SK-N-SH (cell line): ENCODE measurements at regions not wholly inside any gene's neighbourhood (a gene's known extent, or its start where the extent isn't known, plus 50 kb on each side); places are given as distances from the start of the nearest gene placed in this dataset.

Source experiments
- EP300 ChIP-seq, 2 experiments: IDR thresholded peaks; 2 replicates each; pipeline versions ENCODE4 v1.4.0 to v1.6.1; 2012; ENCODE audit warnings: borderline replicate concordance in 1 of 2, low read depth in 1 of 2, low read length in 1 of 2
- EZH2phosphoT487 ChIP-seq: fragments of 200-600 bp; sonication (generic); IDR thresholded peaks from 2 replicates; pipeline ENCODE4 v1.6.1; 2017; ENCODE audit warnings: low read depth, mixed run types, mild to moderate bottlenecking, antibody characterized with exemption, moderate library complexity, borderline replicate concordance
- GABPA ChIP-seq: IDR thresholded peaks from 2 replicates; pipeline ENCODE4 v1.4.0; 2012; ENCODE audit warnings: low read depth, mild to moderate bottlenecking
- MAX ChIP-seq: IDR thresholded peaks from 2 replicates; pipeline ENCODE4 v1.4.0; 2012; ENCODE audit warnings: low read depth
- PBX3 ChIP-seq: IDR thresholded peaks from 2 replicates; pipeline ENCODE4; 2012
- POLR2AphosphoS5 ChIP-seq: IDR thresholded peaks from 2 replicates; pipeline ENCODE4 v1.6.1; 2012; ENCODE audit warnings: low read depth, low read length
- RAD21 ChIP-seq: IDR thresholded peaks from 2 replicates; pipeline ENCODE4 v1.6.1; 2012; ENCODE audit warnings: mild to moderate bottlenecking, low read length
- RXRA ChIP-seq: IDR thresholded peaks from 2 replicates; pipeline ENCODE4 v1.4.0; 2012; ENCODE audit warnings: low read depth, mild to moderate bottlenecking, borderline replicate concordance
- TAF1 ChIP-seq: IDR thresholded peaks from 2 replicates; pipeline ENCODE4 v1.6.1; 2012; ENCODE audit warnings: low read depth, mild to moderate bottlenecking, low read length, moderate library complexity, borderline replicate concordance
- TCF12 ChIP-seq: IDR thresholded peaks from 2 replicates; pipeline ENCODE4 v1.4.0; 2012
- TEAD4 ChIP-seq: IDR thresholded peaks from 2 replicates; pipeline ENCODE4 v1.4.0; 2012; ENCODE audit warnings: mild to moderate bottlenecking, borderline replicate concordance; ENCODE audit not compliant: insufficient read depth
- YY1 ChIP-seq: IDR thresholded peaks from 2 replicates; pipeline ENCODE4 v1.4.0; 2012; ENCODE audit warnings: low read depth, mild to moderate bottlenecking
- TF ChIP-seq, protein P1 (sequence below): fragments of 200-600 bp; sonication (generic); IDR thresholded peaks from 2 replicates; pipeline ENCODE4 v1.6.1; 2017; ENCODE audit warnings: antibody characterized with exemption, mild to moderate bottlenecking, moderate library complexity
- TF ChIP-seq, protein P2 (sequence below): IDR thresholded peaks from 2 replicates; pipeline ENCODE4 v1.6.1; 2012; ENCODE audit warnings: mild to moderate bottlenecking, low read depth, low read length, moderate library complexity

GRCh38 chr14:89053303-89053702, 228.9 kb downstream of the TTC8 start:
- TF ChIP-seq RXRA (no peak), MAX (no peak), EP300 (IDR thresholded peaks at IDR 0.05; ENCODE audit: borderline replicate concordance in 1 of 2, low read depth in 1 of 2, low read length in 1 of 2) (no peak), POLR2AphosphoS5 (no peak), TEAD4 (no peak), YY1 (no peak), TAF1 (no peak), GABPA (no peak), EZH2phosphoT487 (no peak), RAD21 (no peak), TCF12 (no peak), PBX3 (no peak)
- TF ChIP-seq, protein P1, sequence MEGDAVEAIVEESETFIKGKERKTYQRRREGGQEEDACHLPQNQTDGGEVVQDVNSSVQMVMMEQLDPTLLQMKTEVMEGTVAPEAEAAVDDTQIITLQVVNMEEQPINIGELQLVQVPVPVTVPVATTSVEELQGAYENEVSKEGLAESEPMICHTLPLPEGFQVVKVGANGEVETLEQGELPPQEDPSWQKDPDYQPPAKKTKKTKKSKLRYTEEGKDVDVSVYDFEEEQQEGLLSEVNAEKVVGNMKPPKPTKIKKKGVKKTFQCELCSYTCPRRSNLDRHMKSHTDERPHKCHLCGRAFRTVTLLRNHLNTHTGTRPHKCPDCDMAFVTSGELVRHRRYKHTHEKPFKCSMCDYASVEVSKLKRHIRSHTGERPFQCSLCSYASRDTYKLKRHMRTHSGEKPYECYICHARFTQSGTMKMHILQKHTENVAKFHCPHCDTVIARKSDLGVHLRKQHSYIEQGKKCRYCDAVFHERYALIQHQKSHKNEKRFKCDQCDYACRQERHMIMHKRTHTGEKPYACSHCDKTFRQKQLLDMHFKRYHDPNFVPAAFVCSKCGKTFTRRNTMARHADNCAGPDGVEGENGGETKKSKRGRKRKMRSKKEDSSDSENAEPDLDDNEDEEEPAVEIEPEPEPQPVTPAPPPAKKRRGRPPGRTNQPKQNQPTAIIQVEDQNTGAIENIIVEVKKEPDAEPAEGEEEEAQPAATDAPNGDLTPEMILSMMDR: no peak
- TF ChIP-seq, protein P2, sequence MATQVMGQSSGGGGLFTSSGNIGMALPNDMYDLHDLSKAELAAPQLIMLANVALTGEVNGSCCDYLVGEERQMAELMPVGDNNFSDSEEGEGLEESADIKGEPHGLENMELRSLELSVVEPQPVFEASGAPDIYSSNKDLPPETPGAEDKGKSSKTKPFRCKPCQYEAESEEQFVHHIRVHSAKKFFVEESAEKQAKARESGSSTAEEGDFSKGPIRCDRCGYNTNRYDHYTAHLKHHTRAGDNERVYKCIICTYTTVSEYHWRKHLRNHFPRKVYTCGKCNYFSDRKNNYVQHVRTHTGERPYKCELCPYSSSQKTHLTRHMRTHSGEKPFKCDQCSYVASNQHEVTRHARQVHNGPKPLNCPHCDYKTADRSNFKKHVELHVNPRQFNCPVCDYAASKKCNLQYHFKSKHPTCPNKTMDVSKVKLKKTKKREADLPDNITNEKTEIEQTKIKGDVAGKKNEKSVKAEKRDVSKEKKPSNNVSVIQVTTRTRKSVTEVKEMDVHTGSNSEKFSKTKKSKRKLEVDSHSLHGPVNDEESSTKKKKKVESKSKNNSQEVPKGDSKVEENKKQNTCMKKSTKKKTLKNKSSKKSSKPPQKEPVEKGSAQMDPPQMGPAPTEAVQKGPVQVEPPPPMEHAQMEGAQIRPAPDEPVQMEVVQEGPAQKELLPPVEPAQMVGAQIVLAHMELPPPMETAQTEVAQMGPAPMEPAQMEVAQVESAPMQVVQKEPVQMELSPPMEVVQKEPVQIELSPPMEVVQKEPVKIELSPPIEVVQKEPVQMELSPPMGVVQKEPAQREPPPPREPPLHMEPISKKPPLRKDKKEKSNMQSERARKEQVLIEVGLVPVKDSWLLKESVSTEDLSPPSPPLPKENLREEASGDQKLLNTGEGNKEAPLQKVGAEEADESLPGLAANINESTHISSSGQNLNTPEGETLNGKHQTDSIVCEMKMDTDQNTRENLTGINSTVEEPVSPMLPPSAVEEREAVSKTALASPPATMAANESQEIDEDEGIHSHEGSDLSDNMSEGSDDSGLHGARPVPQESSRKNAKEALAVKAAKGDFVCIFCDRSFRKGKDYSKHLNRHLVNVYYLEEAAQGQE: no peak
